GM12873 (cell line): ENCODE measurements at regions not wholly inside any gene's neighbourhood (a gene's known extent, or its start where the extent isn't known, plus 50 kb on each side); places are given as distances from the start of the nearest gene placed in this dataset.

Source experiments
- CTCF ChIP-seq: IDR thresholded peaks from 2 replicates; pipeline ENCODE4 v1.5.1; 2012; ENCODE audit warnings: low read depth, mild to moderate bottlenecking, moderate library complexity, low read length, control low read depth; ENCODE audit not compliant: insufficient read depth; ENCODE audit errors: missing control alignments

GRCh38 chr14:65153101-65153500 lies 50.8 kb upstream of the MAX start:
- no peak for TF ChIP-seq CTCF

- TF ChIP-seq CTCF: no peak
These were observed 54.5 kb upstream of the MAX start for GRCh38 chr14:65156568-65157366.

- no peak for TF ChIP-seq CTCF
These were observed 57.2 kb upstream of the MAX start for GRCh38 chr14:65159281-65160062.

- TF ChIP-seq CTCF: no peak
These were observed 57.8 kb upstream of the MAX start for GRCh38 chr14:65160091-65160490.

GRCh38 chr14:65162031-65162430 lies 59.7 kb upstream of the MAX start:
- no peak for TF ChIP-seq CTCF

- TF ChIP-seq CTCF: peak; percentile 60
These were observed 61.9 kb upstream of the MAX start for GRCh38 chr14:65164068-65164824.

- TF ChIP-seq CTCF: no peak
These were observed 62.5 kb upstream of the MAX start for GRCh38 chr14:65164825-65165135.
